ENCODE measurements at regions not wholly inside any gene's neighbourhood (a gene's known extent, or its start where the extent isn't known, plus 50 kb on each side); places are given as distances from the start of the nearest gene placed in this dataset.

DNA sequence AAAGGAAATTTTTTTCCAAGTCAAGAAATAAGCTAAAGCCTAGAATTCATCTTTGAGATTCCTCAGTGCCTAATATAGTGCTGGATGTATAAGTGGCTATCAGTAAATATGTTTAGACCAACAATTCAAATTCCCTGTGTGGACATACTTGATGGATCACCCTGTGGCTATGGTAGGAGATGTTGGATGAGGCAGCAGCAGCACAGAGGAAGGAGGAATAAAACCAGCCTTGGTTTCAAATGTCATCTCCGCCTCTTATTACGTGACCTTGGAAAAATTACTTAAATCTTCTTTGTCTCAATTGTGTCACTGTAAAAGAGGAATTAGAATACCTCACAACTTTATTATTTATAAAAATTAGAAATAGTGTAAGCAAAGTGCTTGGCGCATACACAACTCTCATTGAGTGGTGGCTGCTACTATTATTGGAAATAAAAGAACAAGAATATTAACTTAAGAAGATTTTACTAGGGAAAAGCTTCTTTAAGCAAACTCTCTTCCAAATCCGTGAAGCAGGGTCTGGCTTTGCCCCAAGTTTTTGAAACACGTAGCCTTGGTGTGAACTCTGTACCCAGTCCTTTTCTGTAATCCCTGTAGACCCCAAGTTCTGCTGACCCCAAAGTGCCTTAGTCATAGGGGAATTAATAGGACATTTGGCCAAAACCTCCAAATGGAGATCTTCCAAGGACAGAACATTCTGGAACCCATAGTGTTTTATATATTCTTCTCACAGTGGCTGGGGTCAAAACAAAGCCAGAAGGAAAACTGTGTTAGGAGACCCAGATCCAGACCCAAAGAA lies 283.8 kb downstream of the PTEN start:
- peaks cover 4% of the 10 kb centered on the region for H3K4me1 Mint-ChIP-seq (ENCODE audit: low read depth)
- no peak for DNase-seq (ENCODE audit: low spot score, unreplicated experiment)
- TF ChIP-seq, protein P1, sequence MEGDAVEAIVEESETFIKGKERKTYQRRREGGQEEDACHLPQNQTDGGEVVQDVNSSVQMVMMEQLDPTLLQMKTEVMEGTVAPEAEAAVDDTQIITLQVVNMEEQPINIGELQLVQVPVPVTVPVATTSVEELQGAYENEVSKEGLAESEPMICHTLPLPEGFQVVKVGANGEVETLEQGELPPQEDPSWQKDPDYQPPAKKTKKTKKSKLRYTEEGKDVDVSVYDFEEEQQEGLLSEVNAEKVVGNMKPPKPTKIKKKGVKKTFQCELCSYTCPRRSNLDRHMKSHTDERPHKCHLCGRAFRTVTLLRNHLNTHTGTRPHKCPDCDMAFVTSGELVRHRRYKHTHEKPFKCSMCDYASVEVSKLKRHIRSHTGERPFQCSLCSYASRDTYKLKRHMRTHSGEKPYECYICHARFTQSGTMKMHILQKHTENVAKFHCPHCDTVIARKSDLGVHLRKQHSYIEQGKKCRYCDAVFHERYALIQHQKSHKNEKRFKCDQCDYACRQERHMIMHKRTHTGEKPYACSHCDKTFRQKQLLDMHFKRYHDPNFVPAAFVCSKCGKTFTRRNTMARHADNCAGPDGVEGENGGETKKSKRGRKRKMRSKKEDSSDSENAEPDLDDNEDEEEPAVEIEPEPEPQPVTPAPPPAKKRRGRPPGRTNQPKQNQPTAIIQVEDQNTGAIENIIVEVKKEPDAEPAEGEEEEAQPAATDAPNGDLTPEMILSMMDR (IDR thresholded peaks at IDR 0.05; ENCODE audit: unreplicated experiment) = no peak
- H3K9me3 Mint-ChIP-seq (ENCODE audit: low read depth) = no peaks in the 10 kb centered on the region
- H3K27me3 Mint-ChIP-seq = no peaks in the 10 kb centered on the region
- H3K27ac Mint-ChIP-seq = no peak overlapping the region
- no peak overlapping the region for H3K4me3 Mint-ChIP-seq (ENCODE audit: low read depth)
- peaks cover 1% of the 10 kb centered on the region for H3K36me3 Mint-ChIP-seq (ENCODE audit: insufficient read depth)

DNA sequence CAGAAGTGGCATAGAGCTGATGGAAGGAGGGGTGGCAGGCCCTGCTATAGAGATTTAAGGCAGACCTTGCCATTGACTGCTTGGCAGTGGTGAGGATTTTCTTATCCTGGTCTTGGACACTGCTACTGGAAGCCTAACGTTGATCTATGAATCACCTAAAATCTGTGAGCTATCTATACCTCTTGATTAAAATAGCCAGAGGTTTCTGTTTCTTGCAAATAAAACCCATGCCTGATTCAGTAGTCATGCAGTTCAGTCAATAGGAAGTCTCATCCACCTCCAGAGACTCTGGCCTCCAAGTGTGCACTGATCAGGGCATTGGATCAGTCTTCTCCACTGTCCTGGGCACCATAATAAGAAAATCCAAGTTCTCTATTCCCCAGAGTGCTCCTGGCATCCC lies 286.5 kb downstream of the PTEN start:
- no peak overlapping the region for H3K27ac Mint-ChIP-seq
- no peak for DNase-seq (ENCODE audit: low spot score, unreplicated experiment)
- no peaks in the 10 kb centered on the region for H3K4me1 Mint-ChIP-seq (ENCODE audit: low read depth)
- no peaks in the 10 kb centered on the region for H3K36me3 Mint-ChIP-seq (ENCODE audit: insufficient read depth)
- H3K4me3 Mint-ChIP-seq (ENCODE audit: low read depth) = no peak overlapping the region
- TF ChIP-seq, protein P1 (IDR thresholded peaks at IDR 0.05; ENCODE audit: unreplicated experiment) = no peak
- no peaks in the 10 kb centered on the region for H3K9me3 Mint-ChIP-seq (ENCODE audit: low read depth)
- H3K27me3 Mint-ChIP-seq = no peaks in the 10 kb centered on the region

DNA sequence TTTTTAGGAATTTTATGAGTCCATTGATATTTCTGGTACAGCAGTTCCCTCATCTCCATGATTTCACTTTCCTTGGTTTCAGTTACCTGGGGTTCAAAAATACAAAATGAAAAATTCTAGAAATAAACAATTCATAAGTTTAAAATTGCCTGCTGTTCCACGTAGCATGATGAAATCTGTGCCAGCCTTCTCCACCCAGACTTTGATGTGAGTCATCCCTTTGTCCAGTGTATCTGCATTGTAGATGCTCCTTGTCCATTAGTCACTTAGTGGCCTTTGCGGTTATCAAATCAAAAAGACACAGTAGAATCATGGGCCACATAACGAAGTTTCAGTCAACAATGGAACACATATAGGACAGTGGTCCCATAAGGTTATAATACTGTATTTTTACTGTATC lies 286.9 kb downstream of the PTEN start:
- no peaks in the 10 kb centered on the region for H3K9me3 Mint-ChIP-seq (ENCODE audit: low read depth)
- DNase-seq (ENCODE audit: low spot score, unreplicated experiment) = no peak
- TF ChIP-seq, protein P1 (IDR thresholded peaks at IDR 0.05; ENCODE audit: unreplicated experiment) = no peak
- no peak overlapping the region for H3K27ac Mint-ChIP-seq
- no peaks in the 10 kb centered on the region for H3K36me3 Mint-ChIP-seq (ENCODE audit: insufficient read depth)
- no peaks in the 10 kb centered on the region for H3K4me1 Mint-ChIP-seq (ENCODE audit: low read depth)
- no peaks in the 10 kb centered on the region for H3K27me3 Mint-ChIP-seq
- no peak overlapping the region for H3K4me3 Mint-ChIP-seq (ENCODE audit: low read depth)

DNA sequence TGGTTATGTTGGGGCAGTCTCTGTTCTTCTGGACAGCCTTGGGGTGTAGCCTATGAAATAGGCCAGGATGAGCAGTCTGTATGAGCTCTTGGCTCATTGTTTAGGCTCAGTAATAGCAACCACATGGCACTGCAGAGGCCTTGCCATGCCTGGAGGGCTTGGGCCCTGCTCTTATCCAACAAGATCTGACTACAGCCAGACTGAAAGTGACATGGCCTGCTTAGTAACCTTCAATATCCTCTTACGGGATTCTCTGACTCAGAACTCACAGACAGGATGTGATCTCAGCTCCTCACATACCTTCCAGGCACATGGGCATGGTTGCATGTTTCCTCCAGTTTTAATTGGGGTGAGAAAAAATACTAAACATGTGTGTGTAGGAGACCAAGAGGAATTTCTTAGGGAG lies 289.3 kb downstream of the PTEN start:
- H3K9me3 Mint-ChIP-seq (ENCODE audit: low read depth) = no peaks in the 10 kb centered on the region
- no peak overlapping the region for H3K4me3 Mint-ChIP-seq (ENCODE audit: low read depth)
- no peaks in the 10 kb centered on the region for H3K4me1 Mint-ChIP-seq (ENCODE audit: low read depth)
- no peaks in the 10 kb centered on the region for H3K27me3 Mint-ChIP-seq
- H3K27ac Mint-ChIP-seq = no peak overlapping the region
- no peak for DNase-seq (ENCODE audit: low spot score, unreplicated experiment)
- H3K36me3 Mint-ChIP-seq (ENCODE audit: insufficient read depth) = no peaks in the 10 kb centered on the region
- TF ChIP-seq, protein P1 (IDR thresholded peaks at IDR 0.05; ENCODE audit: unreplicated experiment) = no peak

DNA sequence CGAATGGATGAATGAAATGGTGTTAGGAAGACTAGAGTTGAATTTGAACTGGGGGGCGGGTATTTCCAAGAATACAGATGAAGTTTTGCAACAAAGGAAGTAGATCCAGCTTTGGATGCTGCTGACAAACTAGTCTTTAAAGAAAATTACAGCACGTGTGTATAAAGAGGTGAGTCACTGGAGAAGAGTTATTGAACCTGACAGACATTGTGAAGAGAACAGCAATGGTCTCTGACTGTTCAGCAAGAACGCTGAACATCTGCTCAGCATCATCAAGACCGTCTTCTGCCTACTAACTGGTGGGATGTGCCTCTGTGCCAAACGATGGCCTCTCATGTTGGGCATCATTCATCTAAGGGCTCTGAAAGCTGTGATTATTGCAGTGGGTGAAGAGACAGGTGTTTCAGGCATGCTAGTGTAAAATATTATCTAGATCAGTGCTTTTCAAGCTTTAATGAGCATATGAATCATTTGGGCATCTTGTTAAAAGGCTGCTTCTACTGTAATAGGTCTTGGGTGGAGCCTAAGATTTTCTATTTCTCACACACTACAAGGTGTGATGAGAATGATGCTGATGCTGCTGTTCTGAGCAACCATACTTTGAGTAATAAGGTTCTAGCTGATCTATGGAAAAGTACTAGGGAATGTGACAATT lies 291.3 kb downstream of the PTEN start:
- DNase-seq (ENCODE audit: low spot score, unreplicated experiment) = no peak
- Mint-ChIP-seq H3K4me3 (ENCODE audit: low read depth) (no peak overlapping the region), H3K36me3 (ENCODE audit: insufficient read depth) (no peaks in the 10 kb centered on the region), H3K27ac (no peak overlapping the region), H3K27me3 (no peaks in the 10 kb centered on the region), H3K9me3 (ENCODE audit: low read depth) (no peaks in the 10 kb centered on the region), H3K4me1 (ENCODE audit: low read depth) (peaks cover 5% of the 10 kb centered on the region)
- TF ChIP-seq, protein P1 (IDR thresholded peaks at IDR 0.05; ENCODE audit: unreplicated experiment) = no peak

All from progenitor cell of endocrine pancreas (in vitro differentiated cells).